Loucy (cell line): ENCODE measurements at regions not wholly inside any gene's neighbourhood (a gene's known extent, or its start where the extent isn't known, plus 50 kb on each side); places are given as distances from the start of the nearest gene placed in this dataset.

ENCODE experiments used
- H2AFZ ChIP-seq: fragments of 200-600 bp; sonication (generic); 2 replicates; pipeline ENCODE4 v1.6.0; 2016; ENCODE audit warnings: antibody characterized with exemption, mild to moderate bottlenecking, low read length, moderate library complexity
- H3F3A ChIP-seq: fragments of 200-600 bp; 2 replicates; pipeline ENCODE4 v1.6.0; 2016; ENCODE audit warnings: antibody characterized with exemption, low read depth, mild to moderate bottlenecking
- H3K27me3 ChIP-seq: fragments of 200-600 bp; sonication (generic); 2 replicates; pipeline ENCODE4 v1.6.1; 2014; ENCODE audit warnings: low read length, mild to moderate bottlenecking; ENCODE audit not compliant: insufficient read depth, poor library complexity, severe bottlenecking
- H3K36me3 ChIP-seq: fragments of 200-600 bp; sonication (generic); 2 replicates; pipeline ENCODE4 v1.6.1; 2016; ENCODE audit warnings: low read length; ENCODE audit not compliant: insufficient read depth
- H3K4me1 ChIP-seq: fragments of 200-600 bp; sonication (generic); 2 replicates; pipeline ENCODE4 v1.5.1; 2014; ENCODE audit warnings: low read length, mild to moderate bottlenecking; ENCODE audit not compliant: insufficient read depth, poor library complexity, severe bottlenecking
- H3K4me2 ChIP-seq: fragments of 200-600 bp; sonication (generic); 2 replicates; pipeline ENCODE4 v1.6.0; 2014; ENCODE audit warnings: antibody characterized with exemption, low read length, low read depth, mild to moderate bottlenecking; ENCODE audit not compliant: poor library complexity, severe bottlenecking
- H3K4me3 ChIP-seq: fragments of 200-600 bp; sonication (generic); 2 replicates; pipeline ENCODE4 v1.5.1; 2014; ENCODE audit warnings: low read length, mild to moderate bottlenecking, mixed read lengths; ENCODE audit not compliant: poor library complexity, severe bottlenecking
- H3K79me2 ChIP-seq: fragments of 200-600 bp; sonication (generic); 2 replicates; pipeline ENCODE4 v1.6.1; 2014; ENCODE audit warnings: low read length; ENCODE audit not compliant: insufficient read depth
- H3K9ac ChIP-seq: fragments of 200-600 bp; sonication (generic); 2 replicates; pipeline ENCODE4 v1.6.0; 2014; ENCODE audit warnings: mild to moderate bottlenecking, low read depth, low read length, moderate library complexity; ENCODE audit not compliant: poor library complexity, severe bottlenecking
- H3K9me2 ChIP-seq: fragments of 200-600 bp; sonication (generic); replicated peaks from 2 replicates; pipeline ENCODE4 v1.6.1; 2016; ENCODE audit warnings: low read depth, low read length, mixed read lengths
- H3K9me3 ChIP-seq: fragments of 200-600 bp; sonication (generic); 2 replicates; pipeline ENCODE4 v1.6.1; 2014; ENCODE audit warnings: mild to moderate bottlenecking, antibody characterized with exemption, low read length, low read depth; ENCODE audit not compliant: insufficient read depth
- H4K20me1 ChIP-seq: fragments of 200-600 bp; sonication (generic); 2 replicates; pipeline ENCODE4 v1.6.0; 2014; ENCODE audit warnings: antibody characterized with exemption, low read length, mild to moderate bottlenecking; ENCODE audit not compliant: insufficient read depth, poor library complexity, severe bottlenecking
- EZH2phosphoT487 ChIP-seq: fragments of 200-600 bp; IDR thresholded peaks from 2 replicates; pipeline ENCODE4 v1.6.1; 2018; ENCODE audit warnings: antibody characterized with exemption, mild to moderate bottlenecking, moderate library complexity, borderline replicate concordance
- TF ChIP-seq, protein P1 (sequence below): fragments of 200-600 bp; sonication (generic); conservative IDR thresholded peaks from 2 replicates; pipeline ENCODE4 v1.5.1; 2014; ENCODE audit warnings: mild to moderate bottlenecking, antibody characterized with exemption, low read length

DNA sequence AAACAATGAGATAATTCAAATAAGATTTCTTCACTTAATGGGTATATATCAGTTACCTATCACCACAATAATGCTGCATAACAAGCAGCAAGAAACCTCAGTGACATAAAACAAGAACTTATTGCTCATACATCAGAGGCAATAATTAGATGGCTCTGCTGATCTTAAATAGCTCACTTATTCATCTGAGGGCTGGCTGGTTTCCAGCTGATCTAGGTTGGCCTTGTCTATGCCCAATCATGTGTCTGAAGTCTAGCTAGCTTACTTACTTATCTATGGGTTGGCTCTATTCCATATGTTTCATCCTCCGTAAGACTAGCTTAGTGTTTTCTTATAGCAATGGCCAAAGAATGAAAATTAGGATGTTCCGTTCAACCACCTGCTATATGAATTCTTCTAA is 109.4 kb upstream of the AGTR1 start:
- Histone ChIP-seq H3K4me3 (no peak overlapping the region), H3K9ac (no peak overlapping the region), H3K9me2 (no peaks in the 10 kb centered on the region), H3K9me3 (no peaks in the 10 kb centered on the region), H3K36me3 (no peaks in the 10 kb centered on the region), H3F3A (no peaks in the 10 kb centered on the region), H4K20me1 (no peaks in the 10 kb centered on the region), H3K4me2 (no peak overlapping the region), H3K27me3 (no peaks in the 10 kb centered on the region), H2AFZ (no peak overlapping the region), H3K79me2 (no peaks in the 10 kb centered on the region), H3K4me1 (no peaks in the 10 kb centered on the region)
- TF ChIP-seq EZH2phosphoT487, result no peak
- TF ChIP-seq, protein P1, sequence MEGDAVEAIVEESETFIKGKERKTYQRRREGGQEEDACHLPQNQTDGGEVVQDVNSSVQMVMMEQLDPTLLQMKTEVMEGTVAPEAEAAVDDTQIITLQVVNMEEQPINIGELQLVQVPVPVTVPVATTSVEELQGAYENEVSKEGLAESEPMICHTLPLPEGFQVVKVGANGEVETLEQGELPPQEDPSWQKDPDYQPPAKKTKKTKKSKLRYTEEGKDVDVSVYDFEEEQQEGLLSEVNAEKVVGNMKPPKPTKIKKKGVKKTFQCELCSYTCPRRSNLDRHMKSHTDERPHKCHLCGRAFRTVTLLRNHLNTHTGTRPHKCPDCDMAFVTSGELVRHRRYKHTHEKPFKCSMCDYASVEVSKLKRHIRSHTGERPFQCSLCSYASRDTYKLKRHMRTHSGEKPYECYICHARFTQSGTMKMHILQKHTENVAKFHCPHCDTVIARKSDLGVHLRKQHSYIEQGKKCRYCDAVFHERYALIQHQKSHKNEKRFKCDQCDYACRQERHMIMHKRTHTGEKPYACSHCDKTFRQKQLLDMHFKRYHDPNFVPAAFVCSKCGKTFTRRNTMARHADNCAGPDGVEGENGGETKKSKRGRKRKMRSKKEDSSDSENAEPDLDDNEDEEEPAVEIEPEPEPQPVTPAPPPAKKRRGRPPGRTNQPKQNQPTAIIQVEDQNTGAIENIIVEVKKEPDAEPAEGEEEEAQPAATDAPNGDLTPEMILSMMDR, result no peak

DNA sequence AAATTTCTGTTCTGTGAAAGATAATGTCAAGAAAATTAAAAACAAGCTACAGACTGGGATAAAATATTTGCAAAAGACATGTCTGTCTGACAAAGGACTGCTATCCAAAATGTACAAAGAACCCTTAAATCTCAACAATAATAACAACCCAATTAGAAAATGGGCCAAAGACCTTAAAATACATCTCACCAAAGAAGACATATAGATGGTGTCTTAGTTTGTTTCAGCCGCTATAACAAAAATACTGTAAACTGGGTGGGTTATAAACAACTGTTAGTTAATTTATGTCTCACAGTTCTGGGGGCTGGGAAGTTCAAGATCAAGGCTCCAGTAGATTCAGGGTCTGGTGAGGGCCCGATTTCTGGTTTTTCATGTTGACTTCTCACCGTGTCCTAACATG is 106.2 kb upstream of the AGTR1 start:
- H3K9me2 ChIP-seq, result no peaks in the 10 kb centered on the region
- no peaks in the 10 kb centered on the region for H3K9me3 ChIP-seq
- H3F3A ChIP-seq, result no peaks in the 10 kb centered on the region
- H3K79me2 ChIP-seq, result no peaks in the 10 kb centered on the region
- H3K4me2 ChIP-seq, result no peak overlapping the region
- H3K9ac ChIP-seq, result no peak overlapping the region
- H4K20me1 ChIP-seq, result no peaks in the 10 kb centered on the region
- H3K36me3 ChIP-seq, result no peaks in the 10 kb centered on the region
- H3K4me3 ChIP-seq, result no peak overlapping the region
- no peaks in the 10 kb centered on the region for H3K27me3 ChIP-seq
- TF ChIP-seq EZH2phosphoT487, result no peak
- TF ChIP-seq, protein P1, result no peak
- H3K4me1 ChIP-seq, result no peaks in the 10 kb centered on the region
- H2AFZ ChIP-seq, result no peak overlapping the region

DNA sequence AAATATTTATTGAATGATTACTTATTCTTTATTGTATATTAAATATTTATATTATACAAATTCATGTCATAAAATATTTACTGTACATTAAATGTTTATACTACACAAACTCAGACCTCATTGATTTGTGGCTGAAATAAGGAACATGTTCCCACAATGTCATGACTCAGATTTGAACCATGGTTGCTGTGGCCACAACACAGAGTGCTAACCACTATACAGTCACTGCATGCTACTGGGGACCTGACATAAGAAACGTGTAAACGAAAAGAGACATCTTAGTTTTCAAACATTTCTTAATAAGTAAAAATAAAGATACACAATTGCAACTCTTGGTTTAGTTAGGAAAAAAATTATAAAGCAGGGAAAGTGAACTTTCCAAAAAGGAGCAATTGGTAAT is 99.1 kb upstream of the AGTR1 start:
- TF ChIP-seq EZH2phosphoT487, result no peak
- TF ChIP-seq, protein P1, result no peak
- H3K4me3 ChIP-seq, result no peak overlapping the region
- H3K9me2 ChIP-seq, result no peaks in the 10 kb centered on the region
- H2AFZ ChIP-seq, result no peak overlapping the region
- H3K9ac ChIP-seq, result no peak overlapping the region
- no peaks in the 10 kb centered on the region for H3K9me3 ChIP-seq
- no peaks in the 10 kb centered on the region for H3K4me1 ChIP-seq
- no peaks in the 10 kb centered on the region for H4K20me1 ChIP-seq
- no peaks in the 10 kb centered on the region for H3K36me3 ChIP-seq
- no peak overlapping the region for H3K4me2 ChIP-seq
- H3K79me2 ChIP-seq, result no peaks in the 10 kb centered on the region
- no peaks in the 10 kb centered on the region for H3K27me3 ChIP-seq
- no peaks in the 10 kb centered on the region for H3F3A ChIP-seq
